ENCODE measurements at regions not wholly inside any gene's neighbourhood (a gene's known extent, or its start where the extent isn't known, plus 50 kb on each side); places are given as distances from the start of the nearest gene placed in this dataset.

- no peak for TF ChIP-seq POLR2A (IDR thresholded peaks at IDR 0.05)
- no peak for TF ChIP-seq CTCF (IDR thresholded peaks at IDR 0.05)
Measured at GRCh38 chr13:76720416-76720815, 165.8 kb downstream of the KCTD12 start.
